Non-pigmented ciliary epithelial cell (primary cell): ENCODE measurements at regions not wholly inside any gene's neighbourhood (a gene's known extent, or its start where the extent isn't known, plus 50 kb on each side); places are given as distances from the start of the nearest gene placed in this dataset.
"Not testable (repeated sequence)": the region's sequence is repeated elsewhere in the genome, so short reads cannot be mapped to it uniquely, and the experiment has no call there.

Experiments used
- DNase-seq: peaks from one replicate; pipeline ENCODE4 v3.0.0-alpha.2; 2010; ENCODE audit warnings: low read depth

- no peak for DNase-seq
These were observed 565.4 kb upstream of the NRP1 start for GRCh38 chr10:33899578-33900531.

GRCh38 chr10:33897291-33897752 is 562.9 kb upstream of the NRP1 start:
- peak; percentile 23 for DNase-seq

GRCh38 chr10:33893506-33893905 is 559.0 kb upstream of the NRP1 start:
- no peak for DNase-seq

GRCh38 chr10:33889371-33889770 is 554.9 kb upstream of the NRP1 start:
- no peak for DNase-seq

GRCh38 chr10:33887188-33887587 is 552.7 kb upstream of the NRP1 start:
- no peak for DNase-seq

- DNase-seq = no peak
These were observed 551.8 kb upstream of the NRP1 start for GRCh38 chr10:33886299-33886698.

GRCh38 chr10:33884604-33885003 is 550.1 kb upstream of the NRP1 start:
- no peak for DNase-seq

- DNase-seq = no peak
These were observed 549.4 kb upstream of the NRP1 start for GRCh38 chr10:33883881-33884280.

GRCh38 chr10:33882996-33883395 is 548.5 kb upstream of the NRP1 start:
- DNase-seq = no peak

GRCh38 chr10:33880291-33880690 is 545.8 kb upstream of the NRP1 start:
- no peak for DNase-seq

GRCh38 chr10:33878238-33878786 is 543.8 kb upstream of the NRP1 start:
- DNase-seq = no peak

GRCh38 chr10:33876584-33877400 is 542.3 kb upstream of the NRP1 start:
- DNase-seq = no peak

- DNase-seq = no peak
These were observed 541.6 kb upstream of the NRP1 start for GRCh38 chr10:33875924-33876583.

GRCh38 chr10:33871061-33871956 is 536.8 kb upstream of the NRP1 start:
- no peak for DNase-seq

- no peak for DNase-seq
These were observed 535.0 kb upstream of the NRP1 start for GRCh38 chr10:33869481-33869880.

- DNase-seq = no peak
These were observed 534.6 kb upstream of the NRP1 start for GRCh38 chr10:33869028-33869427.

GRCh38 chr10:33867199-33867789 is 532.8 kb upstream of the NRP1 start:
- DNase-seq = not testable (repeated sequence)

GRCh38 chr10:33863352-33863751 is 528.9 kb upstream of the NRP1 start:
- no peak for DNase-seq

- no peak for DNase-seq
These were observed 528.2 kb upstream of the NRP1 start for GRCh38 chr10:33862536-33863105.

- DNase-seq = no peak
These were observed 527.4 kb upstream of the NRP1 start for GRCh38 chr10:33861833-33862232.
